GM12801 (cell line): ENCODE measurements at regions not wholly inside any gene's neighbourhood (a gene's known extent, or its start where the extent isn't known, plus 50 kb on each side); places are given as distances from the start of the nearest gene placed in this dataset.

ENCODE experiments used
- CTCF ChIP-seq: IDR thresholded peaks from one replicate; pipeline ENCODE4 v1.5.1; 2011; ENCODE audit warnings: control low read depth; ENCODE audit not compliant: insufficient read length; ENCODE audit errors: extremely low read depth

DNA sequence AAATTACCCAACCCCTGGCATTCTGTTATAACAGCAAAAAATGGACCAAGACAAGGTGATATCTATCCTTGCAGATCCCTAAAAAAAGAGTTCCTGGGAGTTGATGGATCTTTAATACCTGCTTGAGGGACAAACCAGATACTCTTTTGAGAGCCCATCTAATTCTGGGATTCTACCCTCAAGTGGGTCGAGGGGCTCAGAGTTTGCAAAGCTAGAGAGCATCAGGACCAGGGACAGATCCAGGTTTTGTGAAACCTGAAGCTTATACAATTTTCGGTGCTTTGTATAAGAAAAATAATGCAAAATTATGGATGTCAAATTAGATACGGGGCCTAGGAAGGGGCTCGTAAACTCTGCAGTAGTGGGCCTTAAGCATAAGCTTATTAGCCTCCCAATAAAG lies 130.5 kb upstream of the CRHR1 start:
- TF ChIP-seq CTCF, result no peak

DNA sequence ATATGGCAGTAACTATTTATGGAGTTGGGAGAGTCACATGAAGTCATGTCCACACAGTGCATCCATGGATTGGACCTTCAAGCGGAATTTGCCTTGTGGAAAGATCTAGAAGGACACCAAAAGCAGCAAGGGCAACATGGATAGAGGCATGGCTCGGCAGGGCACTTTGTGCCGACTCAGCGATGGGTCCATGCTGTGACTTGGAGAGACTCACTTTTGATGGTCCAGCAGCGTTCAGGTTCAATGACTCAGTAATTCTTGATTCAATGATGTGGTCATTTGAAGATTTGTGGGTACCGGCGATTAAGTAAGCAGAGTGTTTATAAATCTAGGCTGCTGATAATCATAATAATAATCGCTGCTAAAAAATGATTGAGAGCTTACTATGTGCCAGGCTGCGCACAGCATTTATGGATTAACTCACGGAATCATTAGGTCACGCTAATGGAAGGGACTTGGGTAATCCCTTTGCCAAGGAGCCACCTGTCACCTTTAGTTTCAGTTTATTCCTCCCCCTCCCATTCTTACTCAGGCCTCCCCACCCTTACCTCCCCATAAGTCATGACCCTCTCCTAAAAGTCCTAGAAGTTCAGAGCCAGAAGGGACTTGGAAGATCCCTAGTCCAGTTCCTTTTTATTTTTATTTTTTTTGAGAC lies 127.5 kb upstream of the CRHR1 start:
- no peak for TF ChIP-seq CTCF

- TF ChIP-seq CTCF, result no peak
Measured at GRCh38 chr17:45660474-45660873, 123.6 kb upstream of the CRHR1 start.

DNA sequence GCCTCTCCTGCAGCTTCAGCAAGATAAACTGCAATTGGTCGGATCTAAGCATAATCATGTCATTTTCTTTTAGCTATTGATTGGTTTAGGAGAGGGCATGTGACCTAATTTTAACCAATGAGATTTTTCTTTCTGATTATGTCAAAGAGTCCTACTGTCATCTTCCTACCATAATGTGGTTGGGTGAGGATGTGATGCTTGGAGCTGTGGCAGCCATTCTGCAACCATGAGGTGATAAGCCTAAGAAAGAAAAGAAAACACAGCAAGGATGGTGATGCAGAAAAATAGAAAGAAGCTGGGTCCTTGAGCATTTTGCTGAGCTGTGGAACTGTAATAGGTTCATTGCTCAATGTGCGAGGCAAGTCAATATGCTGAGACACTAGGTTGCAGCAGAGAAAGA lies 121.7 kb upstream of the CRHR1 start:
- TF ChIP-seq CTCF, result no peak

DNA sequence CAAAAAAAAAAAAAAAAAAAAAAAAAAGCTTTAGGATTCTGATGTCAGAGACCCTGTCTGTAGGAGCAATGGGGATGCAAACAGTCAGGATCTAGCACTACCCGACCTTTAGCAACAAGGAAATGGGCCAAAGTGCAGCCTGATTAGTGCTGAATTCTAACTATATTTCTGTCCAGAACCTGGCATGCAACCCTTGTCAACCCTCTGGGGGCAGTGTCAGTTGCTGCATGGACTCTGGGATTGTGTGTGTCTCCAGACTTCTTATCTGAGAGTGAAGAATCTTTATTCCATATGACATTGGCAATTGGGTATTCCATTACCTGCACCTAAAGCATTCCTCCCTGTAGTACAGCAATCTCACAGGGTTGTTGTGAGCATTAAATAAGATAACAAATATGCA lies 120.3 kb upstream of the CRHR1 start:
- no peak for TF ChIP-seq CTCF

- TF ChIP-seq CTCF, result no peak
Measured at GRCh38 chr17:45664921-45665320, 119.2 kb upstream of the CRHR1 start.

- TF ChIP-seq CTCF, result no peak
Measured at GRCh38 chr17:45666046-45666600, 118.0 kb upstream of the CRHR1 start.

GRCh38 chr17:45666641-45667040 lies 117.5 kb upstream of the CRHR1 start:
- no peak for TF ChIP-seq CTCF
